MCF 10A (cell line): ENCODE measurements at regions not wholly inside any gene's neighbourhood (a gene's known extent, or its start where the extent isn't known, plus 50 kb on each side); places are given as distances from the start of the nearest gene placed in this dataset.

Experiments used
- BruUV-seq: library from RNA; stranded (reverse); fragments of 400-500 nt; replicated peaks from 2 replicates; lab custom pipeline; 2021; lab: Mats Ljungman, UMichigan
- CTCF ChIA-PET: fragments of 300-600 bp; sonication (Branson Sonifier 250); formaldehyde crosslinking; extraction: SDS; loops from one replicate; lab custom pipeline; 2021; ENCODE audit warnings: antibody characterized with exemption, inconsistent platforms; lab: Yijun Ruan, JAX
- POLR2A ChIA-PET: fragments of 300-600, 350-650 bp; sonication (Branson Sonifier 250); formaldehyde crosslinking; extraction: SDS; loops from one replicate; lab custom pipeline; 2020; ENCODE audit warnings: antibody characterized with exemption, inconsistent platforms; lab: Yijun Ruan, JAX
- DNase-seq: peaks from one replicate; pipeline ENCODE4 v3.0.0-alpha.2; 2018; ENCODE audit not compliant: unreplicated experiment
- H3K27ac Mint-ChIP-seq: one replicate; pipeline ENCODE4 v1.8.0; 2022; ENCODE audit warnings: mild to moderate bottlenecking, low read depth, mixed read lengths; ENCODE audit not compliant: unreplicated experiment
- H3K27me3 Mint-ChIP-seq: one replicate; pipeline ENCODE4 v1.8.0; 2022; ENCODE audit warnings: mixed read lengths; ENCODE audit not compliant: insufficient read depth, unreplicated experiment
- H3K36me3 Mint-ChIP-seq: one replicate; pipeline ENCODE4 v1.8.0; 2022; ENCODE audit warnings: mild to moderate bottlenecking, moderate library complexity, mixed read lengths; ENCODE audit not compliant: insufficient read depth, unreplicated experiment
- H3K4me1 Mint-ChIP-seq: one replicate; pipeline ENCODE4 v1.8.0; 2022; ENCODE audit warnings: mixed read lengths; ENCODE audit not compliant: insufficient read depth, unreplicated experiment
- H3K4me3 Mint-ChIP-seq: one replicate; pipeline ENCODE4 v1.8.0; 2022; ENCODE audit warnings: mild to moderate bottlenecking, moderate library complexity, mixed read lengths; ENCODE audit not compliant: unreplicated experiment
- H3K9me3 Mint-ChIP-seq: one replicate; pipeline ENCODE4 v1.8.0; 2022; ENCODE audit warnings: mixed read lengths; ENCODE audit not compliant: unreplicated experiment
- CTCF ChIP-seq: fragments of 200-600 bp; IDR thresholded peaks from one replicate; pipeline ENCODE4 v1.8.0; 2022; ENCODE audit warnings: antibody characterized with exemption, mild to moderate bottlenecking; ENCODE audit not compliant: unreplicated experiment
- intact Hi-C: fragments of 100-400 bp; cut with micrococcal nuclease; formaldehyde crosslinking; loops from 2 replicates; pipeline ENCODE4 v1.14.1; 2022

DNA sequence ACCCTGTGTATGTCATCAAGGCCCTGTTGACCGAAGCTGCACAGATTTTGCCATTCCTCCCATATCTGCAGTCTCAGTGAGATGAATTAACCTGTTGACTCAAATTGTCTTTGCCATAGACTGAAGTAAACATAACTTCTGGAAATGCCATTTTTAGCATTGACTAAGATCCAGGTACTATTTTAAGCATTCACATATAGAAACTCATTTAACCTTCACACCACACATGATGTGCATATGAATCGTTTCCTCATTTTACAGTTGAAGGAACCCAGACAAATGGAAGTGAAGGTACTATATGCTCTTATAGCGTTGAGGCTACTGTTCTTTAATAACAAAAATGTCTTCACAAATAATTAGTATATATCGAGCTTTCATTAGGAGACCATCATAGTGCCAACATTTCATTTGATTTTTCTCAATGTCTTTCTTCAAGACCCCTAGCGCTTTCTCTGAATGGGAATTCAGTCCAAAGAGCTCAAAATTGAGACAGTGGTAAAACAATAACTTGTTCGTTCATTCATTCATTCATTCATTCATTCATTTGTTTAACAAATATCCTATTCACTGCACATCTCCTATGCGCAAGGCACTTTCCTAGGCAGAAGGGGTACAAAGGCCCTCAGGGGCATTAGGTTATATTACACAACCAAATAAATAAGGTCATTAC, 444.7 kb downstream of the ADGRL2 start:
- no peak overlapping the region for H3K27ac Mint-ChIP-seq
- no peaks in the 10 kb centered on the region for H3K4me1 Mint-ChIP-seq
- ChIA-PET CTCF (interaction anchor here (0.6 to 0.7 kb wide), 2 partner anchors 439 to 594 kb away, joined by 3 to 4 read pairs; no protein-coding TSS in a partner anchor), POLR2A (no interaction called here)
- H3K36me3 Mint-ChIP-seq: no peaks in the 10 kb centered on the region
- TF ChIP-seq CTCF: no peak
- H3K9me3 Mint-ChIP-seq: no peaks in the 10 kb centered on the region
- no TSS peak for BruUV-seq
- DNase-seq: no peak
- intact Hi-C loops: no loop called here
- H3K27me3 Mint-ChIP-seq: no peaks in the 10 kb centered on the region
- no peak overlapping the region for H3K4me3 Mint-ChIP-seq

GRCh38 chr1:82240571-82240970, 439.8 kb downstream of the ADGRL2 start:
- no peaks in the 10 kb centered on the region for H3K36me3 Mint-ChIP-seq
- no TSS peak for BruUV-seq
- H3K4me1 Mint-ChIP-seq: no peaks in the 10 kb centered on the region
- ChIA-PET POLR2A (no interaction called here), CTCF (no interaction called here)
- no peak for DNase-seq
- intact Hi-C loops: no loop called here
- H3K27ac Mint-ChIP-seq: no peak overlapping the region
- H3K27me3 Mint-ChIP-seq: no peaks in the 10 kb centered on the region
- no peak for TF ChIP-seq CTCF
- peaks cover 8% of the 10 kb centered on the region for H3K9me3 Mint-ChIP-seq
- H3K4me3 Mint-ChIP-seq: no peak overlapping the region

GRCh38 chr1:82230667-82231066, 429.9 kb downstream of the ADGRL2 start:
- intact Hi-C loops: no loop called here

More at GRCh38 chr1:82230667-82231066, 429.9 kb downstream of the ADGRL2 start:
- no peaks in the 10 kb centered on the region for H3K36me3 Mint-ChIP-seq
- DNase-seq: no peak
- peaks cover 4% of the 10 kb centered on the region for H3K9me3 Mint-ChIP-seq
- ChIA-PET CTCF (interaction anchor here (0.5 kb wide), 1 partner anchor 1707 kb away, joined by 3 read pairs; no protein-coding TSS in a partner anchor), POLR2A (no interaction called here)
- BruUV-seq: no TSS peak
- H3K4me1 Mint-ChIP-seq: peaks cover 34% of the 10 kb centered on the region
- no peak overlapping the region for H3K27ac Mint-ChIP-seq
- TF ChIP-seq CTCF: no peak
- no peak overlapping the region for H3K4me3 Mint-ChIP-seq
- H3K27me3 Mint-ChIP-seq: no peaks in the 10 kb centered on the region
